ENCODE measurements at regions not wholly inside any gene's neighbourhood (a gene's known extent, or its start where the extent isn't known, plus 50 kb on each side); places are given as distances from the start of the nearest gene placed in this dataset.

- TF ChIP-seq CTCF (tag by site-specific recombination; IDR thresholded peaks at IDR 0.05) (no peak), ZNF140 (tag by site-specific recombination; IDR thresholded peaks at IDR 0.05) (no peak), ZNF175 (tag by site-specific recombination; IDR thresholded peaks at IDR 0.05) (no peak), ZFP37 (tag by site-specific recombination; IDR thresholded peaks at IDR 0.05) (no peak), ZNF521 (tag by site-specific recombination; IDR thresholded peaks at IDR 0.05) (no peak), ZNF239 (tag by site-specific recombination; IDR thresholded peaks at IDR 0.05) (no peak), ZNF843 (tag by site-specific recombination; IDR thresholded peaks at IDR 0.05) (no peak), ZNF549 (tag by site-specific recombination; IDR thresholded peaks at IDR 0.05) (no peak), YY1 (tag by site-specific recombination; IDR thresholded peaks at IDR 0.05) (no peak), REPIN1 (tag by site-specific recombination; IDR thresholded peaks at IDR 0.05; ENCODE audit: low read depth) (no peak), ZBTB17 (tag by site-specific recombination; IDR thresholded peaks at IDR 0.05) (no peak), ZNF24 (tag by site-specific recombination; IDR thresholded peaks at IDR 0.05) (no peak)
These were observed 140.9 kb upstream of the CTTNBP2NL start for GRCh38 chr1:112255080-112255479.

Measured in HEK293 (cell line).